AG04450 (cell line): ENCODE measurements at regions not wholly inside any gene's neighbourhood (a gene's known extent, or its start where the extent isn't known, plus 50 kb on each side); places are given as distances from the start of the nearest gene placed in this dataset.
"Not testable (repeated sequence)": the region's sequence is repeated elsewhere in the genome, so short reads cannot be mapped to it uniquely, and the experiment has no call there.

Source experiments
- CTCF ChIA-PET: fragments of 300-600, 350-600 bp; formaldehyde crosslinking; extraction: SDS; loops from one replicate; lab custom pipeline; 2022; ENCODE audit warnings: antibody characterized with exemption, inconsistent platforms; lab: Charles Lee
- POLR2A ChIA-PET: fragments of 350-600 bp; formaldehyde crosslinking; extraction: SDS; loops from one replicate; lab custom pipeline; 2021; ENCODE audit warnings: antibody characterized with exemption, inconsistent platforms; lab: Yijun Ruan, JAX
- DNase-seq: peaks from one replicate; pipeline ENCODE4 v3.0.0-alpha.2; 2011; ENCODE audit warnings: low read depth, low spot score
- H3K27ac ChIP-seq: one replicate; pipeline ENCODE4 v1.5.1; 2012; ENCODE audit warnings: low read depth, low read length, control low read depth
- H3K27me3 ChIP-seq: one replicate; pipeline ENCODE4 v1.6.0; 2012; ENCODE audit warnings: low read length; ENCODE audit not compliant: control insufficient read depth, insufficient read depth
- H3K4me3 ChIP-seq: 2 replicates; pipeline ENCODE4 v1.5.1; 2011; ENCODE audit warnings: mild to moderate bottlenecking, low read depth, low read length, control low read depth
- H3K9me3 ChIP-seq: 2 replicates; pipeline ENCODE4 v1.5.1; 2012; ENCODE audit warnings: low read length; ENCODE audit not compliant: control insufficient read depth, insufficient read depth
- TF ChIP-seq, protein P1 (sequence below): IDR thresholded peaks from 2 replicates; pipeline ENCODE4 v1.5.1; 2011; ENCODE audit warnings: low read depth, low read length, control low read depth, inconsistent platforms

DNA sequence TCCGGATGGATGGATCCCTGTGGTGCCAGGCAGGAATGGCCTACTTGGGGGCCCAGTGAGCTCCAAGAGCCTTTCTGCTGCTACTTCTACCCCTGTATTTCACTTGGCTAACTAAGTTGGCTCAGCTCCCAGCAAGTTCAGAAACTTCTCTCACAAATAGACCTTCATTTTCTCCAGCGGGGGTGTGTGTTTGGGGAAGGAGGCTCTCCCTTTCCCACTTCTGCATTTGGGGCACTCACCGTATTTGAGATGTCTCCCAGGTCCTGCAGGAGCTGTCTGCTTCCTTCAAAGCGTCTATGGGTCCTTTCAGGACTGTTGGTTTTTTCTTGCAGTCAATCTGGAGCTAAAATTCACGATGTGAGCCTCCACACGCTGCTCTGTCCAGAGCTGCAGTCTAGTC is 197.7 kb downstream of the SPANXN3 start:
- CTCF ChIA-PET: no interaction called here

DNA sequence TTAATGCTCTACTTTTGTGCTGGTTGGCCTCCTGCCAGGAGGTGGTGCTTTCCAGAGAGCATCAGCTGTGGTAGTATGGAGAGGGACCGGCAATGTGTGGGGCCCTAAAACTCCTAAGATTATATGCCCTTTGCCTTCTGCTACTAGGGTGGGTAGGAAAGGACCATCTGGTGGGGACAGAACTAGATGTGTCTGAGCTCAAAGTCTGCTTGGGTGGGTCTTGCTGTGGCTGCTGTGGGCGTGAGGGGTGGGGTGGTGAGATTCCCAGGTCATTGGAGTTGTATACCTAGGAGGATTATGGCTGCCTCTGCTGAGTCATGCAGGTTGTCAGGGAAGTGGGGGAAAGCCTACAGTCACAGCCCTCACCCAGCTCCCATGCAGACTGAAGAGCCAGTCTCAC is 198.4 kb downstream of the SPANXN3 start:
- H3K27me3 ChIP-seq, H3K9me3 ChIP-seq, H3K27ac ChIP-seq, DNase-seq, H3K4me3 ChIP-seq, POLR2A ChIA-PET, CTCF ChIA-PET: not testable (repeated sequence)

More for the DNA sequence above, 197.7 kb downstream of the SPANXN3 start:
- DNase-seq: no peak
- TF ChIP-seq, protein P1, sequence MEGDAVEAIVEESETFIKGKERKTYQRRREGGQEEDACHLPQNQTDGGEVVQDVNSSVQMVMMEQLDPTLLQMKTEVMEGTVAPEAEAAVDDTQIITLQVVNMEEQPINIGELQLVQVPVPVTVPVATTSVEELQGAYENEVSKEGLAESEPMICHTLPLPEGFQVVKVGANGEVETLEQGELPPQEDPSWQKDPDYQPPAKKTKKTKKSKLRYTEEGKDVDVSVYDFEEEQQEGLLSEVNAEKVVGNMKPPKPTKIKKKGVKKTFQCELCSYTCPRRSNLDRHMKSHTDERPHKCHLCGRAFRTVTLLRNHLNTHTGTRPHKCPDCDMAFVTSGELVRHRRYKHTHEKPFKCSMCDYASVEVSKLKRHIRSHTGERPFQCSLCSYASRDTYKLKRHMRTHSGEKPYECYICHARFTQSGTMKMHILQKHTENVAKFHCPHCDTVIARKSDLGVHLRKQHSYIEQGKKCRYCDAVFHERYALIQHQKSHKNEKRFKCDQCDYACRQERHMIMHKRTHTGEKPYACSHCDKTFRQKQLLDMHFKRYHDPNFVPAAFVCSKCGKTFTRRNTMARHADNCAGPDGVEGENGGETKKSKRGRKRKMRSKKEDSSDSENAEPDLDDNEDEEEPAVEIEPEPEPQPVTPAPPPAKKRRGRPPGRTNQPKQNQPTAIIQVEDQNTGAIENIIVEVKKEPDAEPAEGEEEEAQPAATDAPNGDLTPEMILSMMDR: no peak
- Histone ChIP-seq H3K9me3 (peaks cover 8% of the 10 kb centered on the region), H3K27me3 (no peaks in the 10 kb centered on the region), H3K4me3 (no peak overlapping the region), H3K27ac (no peak overlapping the region)
- POLR2A ChIA-PET: no interaction called here

DNA sequence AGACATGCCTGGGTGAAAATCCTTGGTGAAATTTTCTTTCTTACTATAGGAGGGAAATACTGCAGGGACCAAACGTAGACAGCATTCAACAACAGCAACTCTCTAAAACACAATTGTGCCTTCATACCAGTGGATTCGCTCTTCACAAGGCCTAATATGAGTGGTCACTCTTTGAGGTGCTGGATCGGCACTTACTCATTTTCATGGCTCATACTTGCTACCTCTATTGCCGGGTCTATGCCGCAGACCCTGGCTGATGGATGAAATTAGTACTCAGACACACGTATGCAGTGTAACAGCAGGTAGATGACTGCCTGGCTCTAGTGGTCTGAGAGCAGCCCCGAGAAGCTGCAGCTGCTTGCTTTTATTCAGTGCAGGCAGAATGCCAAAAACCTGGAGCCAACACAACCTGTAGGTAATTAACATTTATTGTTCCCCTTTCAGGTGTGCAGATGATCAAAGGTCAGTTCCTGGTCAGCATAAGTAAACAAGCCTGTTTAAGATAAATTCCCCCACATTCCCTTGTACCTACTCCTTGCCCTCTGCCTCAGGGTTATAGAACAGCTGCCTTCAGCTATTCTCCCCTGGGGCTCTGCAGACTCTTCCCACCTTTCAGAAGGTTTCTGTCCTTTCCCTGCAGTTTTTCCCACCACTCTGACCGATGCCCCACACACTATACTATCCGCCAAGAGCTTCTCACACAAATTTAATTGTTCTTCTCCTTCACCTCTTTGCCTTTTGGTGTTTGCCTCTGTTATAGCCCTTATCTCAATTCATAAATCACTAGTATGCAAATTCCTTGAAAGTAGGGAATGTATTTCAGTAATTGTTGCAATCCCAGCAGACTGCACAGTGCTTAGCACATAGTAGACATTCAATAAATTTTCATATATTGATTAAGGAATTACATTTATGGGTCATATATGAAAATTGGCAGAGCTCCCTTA is 210.0 kb downstream of the SPANXN3 start:
- TF ChIP-seq, protein P1: no peak
- no peaks in the 10 kb centered on the region for H3K27me3 ChIP-seq
- H3K9me3 ChIP-seq: no peaks in the 10 kb centered on the region
- CTCF ChIA-PET: no interaction called here
- no peak for DNase-seq
- no peak overlapping the region for H3K27ac ChIP-seq
- POLR2A ChIA-PET: no interaction called here
- no peak overlapping the region for H3K4me3 ChIP-seq

DNA sequence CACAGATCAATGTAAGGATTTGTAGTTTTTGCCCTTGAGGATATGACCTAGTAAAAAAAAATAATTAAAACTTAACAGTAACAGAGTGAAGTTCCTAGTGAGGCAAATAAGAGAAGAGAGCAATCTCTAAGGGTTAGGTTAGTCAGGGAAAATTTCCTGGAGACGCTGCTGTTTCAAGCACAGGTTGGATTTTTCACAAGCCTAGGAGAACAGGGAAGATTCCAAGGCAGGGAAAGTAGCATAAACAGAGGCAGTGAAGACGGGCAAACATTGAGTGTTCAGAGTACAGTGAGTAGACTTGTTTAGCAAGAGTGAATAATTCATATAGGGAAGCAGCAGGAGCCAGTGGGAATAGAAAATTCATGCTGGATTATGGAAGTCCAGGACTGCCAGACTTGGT is 212.8 kb downstream of the SPANXN3 start:
- POLR2A ChIA-PET: no interaction called here
- DNase-seq: no peak
- TF ChIP-seq, protein P1: no peak
- Histone ChIP-seq H3K27ac (no peak overlapping the region), H3K9me3 (no peaks in the 10 kb centered on the region), H3K4me3 (no peak overlapping the region), H3K27me3 (no peaks in the 10 kb centered on the region)
- CTCF ChIA-PET: interaction anchor here (0.6 kb wide), 1 partner anchor 208 kb away, joined by 4 read pairs; no protein-coding TSS in a partner anchor

DNA sequence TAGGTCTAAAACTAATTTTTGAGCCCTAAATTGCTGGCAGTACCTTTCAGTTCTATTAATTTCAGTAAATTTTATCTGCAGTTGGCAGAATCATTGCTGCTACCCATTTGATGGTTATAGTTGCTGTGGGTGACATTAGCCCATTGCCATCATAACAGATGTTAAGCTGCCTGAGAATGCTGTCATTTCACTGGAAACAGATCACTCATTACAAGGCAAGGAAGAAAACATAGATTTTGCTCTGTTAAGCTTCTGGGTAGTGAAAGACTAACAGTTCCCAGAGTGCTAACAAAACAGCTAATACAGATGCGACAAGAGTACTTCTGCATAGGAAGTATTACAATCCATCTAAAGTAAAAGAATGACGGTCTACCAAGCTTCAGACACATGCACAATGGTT is 213.2 kb downstream of the SPANXN3 start:
- TF ChIP-seq, protein P1: no peak
- ChIA-PET CTCF (no interaction called here), POLR2A (no interaction called here)

More for the DNA sequence above, 213.2 kb downstream of the SPANXN3 start:
- H3K27ac ChIP-seq: no peak overlapping the region
- DNase-seq: no peak
- no peaks in the 10 kb centered on the region for H3K9me3 ChIP-seq
- H3K4me3 ChIP-seq: no peak overlapping the region
- no peaks in the 10 kb centered on the region for H3K27me3 ChIP-seq
